Neural cell (in vitro differentiated cells): ENCODE measurements at regions not wholly inside any gene's neighbourhood (a gene's known extent, or its start where the extent isn't known, plus 50 kb on each side); places are given as distances from the start of the nearest gene placed in this dataset.
"Not testable (repeated sequence)": the region's sequence is repeated elsewhere in the genome, so short reads cannot be mapped to it uniquely, and the experiment has no call there.

Source experiments
- H2AFZ ChIP-seq: fragments of 200-600, 300-800 bp; sonication (generic), shearing (Covaris generic); 2 replicates; pipeline ENCODE4 v1.6.0; 2014; ENCODE audit warnings: low read depth, mild to moderate bottlenecking, antibody characterized with exemption, low read length, moderate library complexity
- H3F3A ChIP-seq: fragments of 200-600 bp; shearing (Covaris generic); 2 replicates; pipeline ENCODE4 v1.6.1; 2016; ENCODE audit warnings: mild to moderate bottlenecking, moderate library complexity, mixed read lengths, antibody characterized with exemption, low read length; ENCODE audit not compliant: insufficient read depth, poor library complexity, severe bottlenecking
- H3K27ac ChIP-seq: fragments of 200-600, 300-800 bp; sonication (generic), shearing (Covaris generic); 2 replicates; pipeline ENCODE4 v1.5.1; 2014; ENCODE audit warnings: mild to moderate bottlenecking, low read length, moderate library complexity
- H3K27me3 ChIP-seq: fragments of 300-800, 200-600 bp; sonication (generic), shearing (Covaris generic); 2 replicates; pipeline ENCODE4 v1.6.0; 2014; ENCODE audit warnings: mild to moderate bottlenecking, low read depth, low read length, moderate library complexity; ENCODE audit not compliant: insufficient read depth
- H3K36me3 ChIP-seq: fragments of 300-800, 200-600 bp; sonication (generic), shearing (Covaris generic); 2 replicates; pipeline ENCODE4 v1.5.1; 2014; ENCODE audit warnings: mild to moderate bottlenecking, antibody characterized with exemption, low read length, moderate library complexity; ENCODE audit not compliant: insufficient read depth
- H3K4me2 ChIP-seq: fragments of 300-800, 200-600 bp; sonication (generic), shearing (Covaris generic); 2 replicates; pipeline ENCODE4 v1.6.0; 2014; ENCODE audit warnings: mild to moderate bottlenecking, low read length
- H3K4me3 ChIP-seq: fragments of 300-800, 200-600 bp; sonication (generic), shearing (Covaris generic); 2 replicates; pipeline ENCODE4 v1.5.1; 2014; ENCODE audit warnings: mild to moderate bottlenecking, low read length, moderate library complexity
- H3K79me2 ChIP-seq: fragments of 200-600 bp; shearing (Covaris generic); replicated peaks from 2 replicates; pipeline ENCODE4 v1.6.0; 2014; ENCODE audit warnings: mild to moderate bottlenecking, low read length, moderate library complexity; ENCODE audit not compliant: insufficient read depth
- H3K9ac ChIP-seq: fragments of 300-800, 200-600 bp; sonication (generic), shearing (Covaris generic); 2 replicates; pipeline ENCODE4 v1.6.1; 2016; ENCODE audit warnings: mild to moderate bottlenecking, low read length, mixed read lengths
- H3K9me2 ChIP-seq: fragments of 200-600 bp; shearing (Covaris generic); 2 replicates; pipeline ENCODE4 v1.6.1; 2016; ENCODE audit warnings: mild to moderate bottlenecking, low read length, mixed read lengths; ENCODE audit not compliant: insufficient read depth
- H3K9me3 ChIP-seq: fragments of 200-600, 300-800 bp; sonication (generic), shearing (Covaris generic); 2 replicates; pipeline ENCODE4 v1.6.1; 2016; ENCODE audit warnings: mild to moderate bottlenecking, mixed run types, low read length, moderate library complexity, mixed read lengths
- H4K20me1 ChIP-seq: fragments of 200-600 bp; shearing (Covaris generic); 2 replicates; pipeline ENCODE4 v1.6.1; 2016; ENCODE audit warnings: mild to moderate bottlenecking, mixed run types; ENCODE audit not compliant: insufficient read depth
- EP300 ChIP-seq: fragments of 450-650 bp; conservative IDR thresholded peaks from 2 replicates; pipeline ENCODE4 v1.6.1; 2014; ENCODE audit warnings: antibody characterized with exemption, mild to moderate bottlenecking, moderate library complexity; ENCODE audit not compliant: poor library complexity, severe bottlenecking
- EZH2 ChIP-seq: fragments of 200-600, 300-800 bp; shearing (Covaris generic), sonication (generic); IDR thresholded peaks from 2 replicates; pipeline ENCODE4 v1.6.1; 2014; ENCODE audit warnings: antibody characterized with exemption, low read length, borderline replicate concordance, mild to moderate bottlenecking; ENCODE audit not compliant: insufficient read depth, poor library complexity, severe bottlenecking
- MXI1 ChIP-seq: fragments of 450-650 bp; conservative IDR thresholded peaks from 2 replicates; pipeline ENCODE4 v1.6.1; 2014; ENCODE audit warnings: antibody characterized with exemption, mild to moderate bottlenecking; ENCODE audit not compliant: poor library complexity, severe bottlenecking
- POLR2AphosphoS5 ChIP-seq: IDR thresholded peaks from 2 replicates; pipeline ENCODE4 v1.6.1; 2012
- RAD21 ChIP-seq: fragments of 450-650 bp; conservative IDR thresholded peaks from 2 replicates; pipeline ENCODE4 v1.6.1; 2014; ENCODE audit warnings: antibody characterized with exemption, mild to moderate bottlenecking, moderate library complexity
- SMC3 ChIP-seq: fragments of 450-650 bp; conservative IDR thresholded peaks from 2 replicates; pipeline ENCODE4 v1.6.1; 2014; ENCODE audit warnings: antibody characterized with exemption, mild to moderate bottlenecking, moderate library complexity; ENCODE audit not compliant: poor library complexity
- TAF1 ChIP-seq: IDR thresholded peaks from 2 replicates; pipeline ENCODE4 v1.6.1; 2012; ENCODE audit warnings: low read depth
- TF ChIP-seq, protein P1 (sequence below): IDR thresholded peaks from 2 replicates; pipeline ENCODE4 v1.6.1; 2012; ENCODE audit warnings: borderline replicate concordance
- TF ChIP-seq, protein P2 (sequence below): fragments of 450-650 bp; IDR thresholded peaks from 2 replicates; pipeline ENCODE4 v1.5.1; 2014; ENCODE audit warnings: antibody characterized with exemption, mild to moderate bottlenecking, moderate library complexity; ENCODE audit not compliant: poor library complexity, severe bottlenecking

DNA sequence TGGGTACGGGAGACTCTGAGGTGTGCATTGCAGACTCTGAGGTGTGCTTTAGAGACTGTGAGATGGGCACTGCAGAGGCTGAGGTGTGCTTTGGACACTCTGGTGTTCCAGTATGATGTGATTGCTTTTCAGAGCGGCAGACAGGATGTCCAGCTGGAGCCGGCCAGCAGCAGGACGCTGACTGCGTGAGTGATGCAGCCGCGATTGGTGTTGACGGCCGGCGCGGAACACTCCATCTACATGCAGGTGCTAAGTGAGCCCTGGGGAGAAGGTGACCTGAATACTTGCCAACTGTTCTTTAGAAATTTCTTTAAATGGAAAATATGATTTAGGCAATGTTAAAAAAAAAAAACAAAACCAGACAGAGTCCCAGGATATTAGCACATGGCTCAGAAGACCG, 103.1 kb upstream of the PPP2R3B start:
- Histone ChIP-seq H3K79me2 (no peaks in the 10 kb centered on the region), H2AFZ (no peak overlapping the region), H4K20me1 (no peaks in the 10 kb centered on the region), H3K36me3 (no peaks in the 10 kb centered on the region), H3K27me3 (no peaks in the 10 kb centered on the region), H3K27ac (no peak overlapping the region), H3K9me3 (no peaks in the 10 kb centered on the region), H3F3A (no peaks in the 10 kb centered on the region), H3K9ac (no peak overlapping the region), H3K4me3 (no peak overlapping the region), H3K9me2 (no peaks in the 10 kb centered on the region), H3K4me2 (no peak overlapping the region)
- TF ChIP-seq EZH2 (no peak), RAD21 (no peak), SMC3 (no peak), TAF1 (no peak), MXI1 (no peak), EP300 (no peak)
- TF ChIP-seq, protein P1, sequence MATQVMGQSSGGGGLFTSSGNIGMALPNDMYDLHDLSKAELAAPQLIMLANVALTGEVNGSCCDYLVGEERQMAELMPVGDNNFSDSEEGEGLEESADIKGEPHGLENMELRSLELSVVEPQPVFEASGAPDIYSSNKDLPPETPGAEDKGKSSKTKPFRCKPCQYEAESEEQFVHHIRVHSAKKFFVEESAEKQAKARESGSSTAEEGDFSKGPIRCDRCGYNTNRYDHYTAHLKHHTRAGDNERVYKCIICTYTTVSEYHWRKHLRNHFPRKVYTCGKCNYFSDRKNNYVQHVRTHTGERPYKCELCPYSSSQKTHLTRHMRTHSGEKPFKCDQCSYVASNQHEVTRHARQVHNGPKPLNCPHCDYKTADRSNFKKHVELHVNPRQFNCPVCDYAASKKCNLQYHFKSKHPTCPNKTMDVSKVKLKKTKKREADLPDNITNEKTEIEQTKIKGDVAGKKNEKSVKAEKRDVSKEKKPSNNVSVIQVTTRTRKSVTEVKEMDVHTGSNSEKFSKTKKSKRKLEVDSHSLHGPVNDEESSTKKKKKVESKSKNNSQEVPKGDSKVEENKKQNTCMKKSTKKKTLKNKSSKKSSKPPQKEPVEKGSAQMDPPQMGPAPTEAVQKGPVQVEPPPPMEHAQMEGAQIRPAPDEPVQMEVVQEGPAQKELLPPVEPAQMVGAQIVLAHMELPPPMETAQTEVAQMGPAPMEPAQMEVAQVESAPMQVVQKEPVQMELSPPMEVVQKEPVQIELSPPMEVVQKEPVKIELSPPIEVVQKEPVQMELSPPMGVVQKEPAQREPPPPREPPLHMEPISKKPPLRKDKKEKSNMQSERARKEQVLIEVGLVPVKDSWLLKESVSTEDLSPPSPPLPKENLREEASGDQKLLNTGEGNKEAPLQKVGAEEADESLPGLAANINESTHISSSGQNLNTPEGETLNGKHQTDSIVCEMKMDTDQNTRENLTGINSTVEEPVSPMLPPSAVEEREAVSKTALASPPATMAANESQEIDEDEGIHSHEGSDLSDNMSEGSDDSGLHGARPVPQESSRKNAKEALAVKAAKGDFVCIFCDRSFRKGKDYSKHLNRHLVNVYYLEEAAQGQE: no peak
- TF ChIP-seq, protein P2, sequence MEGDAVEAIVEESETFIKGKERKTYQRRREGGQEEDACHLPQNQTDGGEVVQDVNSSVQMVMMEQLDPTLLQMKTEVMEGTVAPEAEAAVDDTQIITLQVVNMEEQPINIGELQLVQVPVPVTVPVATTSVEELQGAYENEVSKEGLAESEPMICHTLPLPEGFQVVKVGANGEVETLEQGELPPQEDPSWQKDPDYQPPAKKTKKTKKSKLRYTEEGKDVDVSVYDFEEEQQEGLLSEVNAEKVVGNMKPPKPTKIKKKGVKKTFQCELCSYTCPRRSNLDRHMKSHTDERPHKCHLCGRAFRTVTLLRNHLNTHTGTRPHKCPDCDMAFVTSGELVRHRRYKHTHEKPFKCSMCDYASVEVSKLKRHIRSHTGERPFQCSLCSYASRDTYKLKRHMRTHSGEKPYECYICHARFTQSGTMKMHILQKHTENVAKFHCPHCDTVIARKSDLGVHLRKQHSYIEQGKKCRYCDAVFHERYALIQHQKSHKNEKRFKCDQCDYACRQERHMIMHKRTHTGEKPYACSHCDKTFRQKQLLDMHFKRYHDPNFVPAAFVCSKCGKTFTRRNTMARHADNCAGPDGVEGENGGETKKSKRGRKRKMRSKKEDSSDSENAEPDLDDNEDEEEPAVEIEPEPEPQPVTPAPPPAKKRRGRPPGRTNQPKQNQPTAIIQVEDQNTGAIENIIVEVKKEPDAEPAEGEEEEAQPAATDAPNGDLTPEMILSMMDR: no peak

DNA sequence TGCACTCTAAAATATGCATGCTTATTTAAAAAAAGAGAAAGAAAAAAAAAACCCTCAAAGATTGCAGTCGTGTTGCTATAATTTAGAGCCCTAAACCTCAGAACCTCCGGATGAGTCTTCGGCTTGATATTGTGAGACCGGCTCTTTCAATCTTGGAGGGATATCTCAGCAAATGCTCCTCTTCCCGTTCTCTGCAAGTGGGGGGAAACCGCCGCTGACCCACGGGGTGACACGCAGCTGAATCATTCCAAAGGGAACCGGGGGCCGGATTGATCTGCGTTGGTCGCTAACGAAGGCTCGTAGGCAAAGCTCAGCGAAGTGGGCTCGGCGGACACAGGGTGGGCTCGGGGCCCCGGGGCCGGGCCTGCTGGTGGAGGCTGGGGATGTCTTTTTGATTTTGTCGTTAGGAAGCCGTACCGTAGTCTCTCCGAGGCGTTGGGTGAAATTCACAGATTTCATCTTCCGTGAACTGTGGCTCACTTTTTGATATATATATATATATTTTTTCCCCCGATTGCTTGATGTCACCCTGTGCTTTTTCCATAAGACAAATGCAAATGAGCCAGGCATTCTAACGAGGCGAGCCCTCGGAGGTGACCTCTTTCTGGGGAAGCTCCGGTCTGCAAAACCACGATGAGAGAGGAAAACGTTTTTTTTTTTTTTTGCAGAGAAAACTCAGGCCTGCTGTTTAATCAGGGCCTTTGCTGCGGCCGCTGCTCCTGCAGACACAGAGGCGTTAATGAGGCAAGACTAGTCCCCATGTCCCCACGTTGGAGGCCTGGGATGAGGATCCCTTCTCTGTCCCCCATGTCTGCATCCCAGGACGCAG, 110.7 kb upstream of the PPP2R3B start:
- no peaks in the 10 kb centered on the region for H3F3A ChIP-seq
- H3K4me3 ChIP-seq: no peak overlapping the region
- H3K9ac ChIP-seq: peak overlapping the region; percentile 24
- no peaks in the 10 kb centered on the region for H3K9me3 ChIP-seq
- no peaks in the 10 kb centered on the region for H3K9me2 ChIP-seq
- H4K20me1 ChIP-seq: no peaks in the 10 kb centered on the region
- H3K79me2 ChIP-seq: no peaks in the 10 kb centered on the region
- H3K27me3 ChIP-seq: peaks cover 14% of the 10 kb centered on the region
- H3K27ac ChIP-seq: peak overlapping the region; percentile 58
- H3K36me3 ChIP-seq: no peaks in the 10 kb centered on the region
- no peak overlapping the region for H2AFZ ChIP-seq
- no peak overlapping the region for H3K4me2 ChIP-seq
- TF ChIP-seq, protein P1: no peak
- TF ChIP-seq EZH2: no peak
- no peak for TF ChIP-seq POLR2AphosphoS5
- no peak for TF ChIP-seq TAF1
- no peak for TF ChIP-seq MXI1
- no peak for TF ChIP-seq EP300
- TF ChIP-seq SMC3: no peak
- TF ChIP-seq RAD21: no peak
- TF ChIP-seq, protein P2: no peak

DNA sequence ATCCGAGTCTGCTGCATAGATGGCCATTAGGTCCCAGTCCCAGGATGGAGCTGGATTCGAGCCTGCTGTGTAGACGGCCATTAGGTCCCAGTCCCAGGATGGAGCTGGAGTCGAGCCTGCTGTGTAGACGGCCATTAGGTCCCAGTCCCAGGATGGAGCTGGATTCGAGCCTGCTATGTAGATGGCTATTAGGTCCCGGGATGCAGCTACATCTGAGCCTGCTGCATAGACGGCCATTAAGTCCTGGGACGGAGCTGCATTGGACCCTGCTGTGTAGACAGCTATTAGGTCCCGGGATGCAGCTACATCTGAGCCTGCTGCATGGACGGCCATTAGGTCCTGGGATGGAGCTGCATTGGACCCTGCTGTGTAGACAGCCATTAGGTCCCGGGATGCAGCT, 112.2 kb upstream of the PPP2R3B start:
- H4K20me1 ChIP-seq, H3K79me2 ChIP-seq, H3K36me3 ChIP-seq, H3K9me2 ChIP-seq, H3K9ac ChIP-seq, H3K4me2 ChIP-seq, H2AFZ ChIP-seq, H3K9me3 ChIP-seq, H3K27ac ChIP-seq, H3F3A ChIP-seq, H3K4me3 ChIP-seq: not testable (repeated sequence)
- H3K27me3 ChIP-seq: peaks cover 14% of the 10 kb centered on the region
